Vagina (tissue), 2 donors: ENCODE measurements at regions not wholly inside any gene's neighbourhood (a gene's known extent, or its start where the extent isn't known, plus 50 kb on each side); places are given as distances from the start of the nearest gene placed in this dataset.

ENCODE experiments used
- DNase-seq, 2 donors: peaks; one replicate each; pipeline ENCODE4 v3.0.0-alpha.2; 2017; ENCODE audit errors: extremely low spot score in 2 of 2
- H3K27ac ChIP-seq: fragments of 200-600 bp; sonication (generic); one replicate; pipeline ENCODE4 v1.5.1; 2019
- H3K27me3 ChIP-seq: fragments of 200-600 bp; sonication (generic); one replicate; pipeline ENCODE4 v1.5.1; 2019
- H3K36me3 ChIP-seq, 2 donors: fragments of 200-600 bp; sonication (generic); one replicate each; pipeline ENCODE4 v1.5.1; 2017 to 2019
- H3K4me1 ChIP-seq: fragments of 200-600 bp; sonication (generic); one replicate; pipeline ENCODE4 v1.5.1; 2019
- H3K4me3 ChIP-seq, 2 donors: fragments of 200-600 bp; sonication (generic); 1 replicate in 1 of 2; 2 replicates in 1 of 2; pipeline ENCODE4 v1.5.1; 2016 to 2019
- H3K9me3 ChIP-seq: fragments of 200-600 bp; sonication (generic); one replicate; pipeline ENCODE4 v1.5.1; 2019
- POLR2A ChIP-seq, 2 donors: fragments of 450-650 bp; IDR thresholded peaks; one replicate each; pipeline ENCODE4 v1.6.1; 2017; ENCODE audit warnings: antibody characterized with exemption in 2 of 2, mild to moderate bottlenecking in 2 of 2, moderate library complexity in 2 of 2
- POLR2AphosphoS5 ChIP-seq, 2 donors: sonication (generic); formaldehyde crosslinking; IDR thresholded peaks; one replicate each; pipeline ENCODE4 v1.9.0; 2017; ENCODE audit warnings: antibody characterized with exemption in 2 of 2, mild to moderate bottlenecking in 2 of 2, low read depth in 1 of 2; ENCODE audit not compliant: insufficient read depth in 1 of 2
- intact Hi-C: fragments of 100-400 bp; cut with DNase I; formaldehyde crosslinking; loops from one replicate; pipeline ENCODE4 v1.15.1; 2023
- TF ChIP-seq, protein P1 (sequence below), 3 experiments: fragments of 450-650 bp in 2 of 3; fragments of 200-600 bp in 1 of 3; sonication (generic) in 1 of 3; IDR thresholded peaks; one replicate each; pipeline ENCODE4 v1.5.1; 2017 to 2019; ENCODE audit warnings: antibody characterized with exemption in 3 of 3, mild to moderate bottlenecking in 2 of 3, moderate library complexity in 2 of 3

GRCh38 chr2:118665784-118666529 lies 181.5 kb downstream of the EN1 start:
- Histone ChIP-seq H3K27me3 (no peaks in the 10 kb centered on the region), H3K4me3 (no peak overlapping the region), H3K4me1 (peaks cover 20% of the 10 kb centered on the region), H3K9me3 (no peaks in the 10 kb centered on the region), H3K27ac (no peak overlapping the region), H3K36me3 (no peaks in the 10 kb centered on the region)
- intact Hi-C loops: no loop called here
- no peak for DNase-seq
- TF ChIP-seq POLR2AphosphoS5 (IDR thresholded peaks at IDR 0.05; ENCODE audit: insufficient read depth in 1 of 2, low read depth in 1 of 2) (no peak), POLR2A (IDR thresholded peaks at IDR 0.05) (no peak)
- TF ChIP-seq, protein P1, sequence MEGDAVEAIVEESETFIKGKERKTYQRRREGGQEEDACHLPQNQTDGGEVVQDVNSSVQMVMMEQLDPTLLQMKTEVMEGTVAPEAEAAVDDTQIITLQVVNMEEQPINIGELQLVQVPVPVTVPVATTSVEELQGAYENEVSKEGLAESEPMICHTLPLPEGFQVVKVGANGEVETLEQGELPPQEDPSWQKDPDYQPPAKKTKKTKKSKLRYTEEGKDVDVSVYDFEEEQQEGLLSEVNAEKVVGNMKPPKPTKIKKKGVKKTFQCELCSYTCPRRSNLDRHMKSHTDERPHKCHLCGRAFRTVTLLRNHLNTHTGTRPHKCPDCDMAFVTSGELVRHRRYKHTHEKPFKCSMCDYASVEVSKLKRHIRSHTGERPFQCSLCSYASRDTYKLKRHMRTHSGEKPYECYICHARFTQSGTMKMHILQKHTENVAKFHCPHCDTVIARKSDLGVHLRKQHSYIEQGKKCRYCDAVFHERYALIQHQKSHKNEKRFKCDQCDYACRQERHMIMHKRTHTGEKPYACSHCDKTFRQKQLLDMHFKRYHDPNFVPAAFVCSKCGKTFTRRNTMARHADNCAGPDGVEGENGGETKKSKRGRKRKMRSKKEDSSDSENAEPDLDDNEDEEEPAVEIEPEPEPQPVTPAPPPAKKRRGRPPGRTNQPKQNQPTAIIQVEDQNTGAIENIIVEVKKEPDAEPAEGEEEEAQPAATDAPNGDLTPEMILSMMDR (IDR thresholded peaks at IDR 0.05): no peak

DNA sequence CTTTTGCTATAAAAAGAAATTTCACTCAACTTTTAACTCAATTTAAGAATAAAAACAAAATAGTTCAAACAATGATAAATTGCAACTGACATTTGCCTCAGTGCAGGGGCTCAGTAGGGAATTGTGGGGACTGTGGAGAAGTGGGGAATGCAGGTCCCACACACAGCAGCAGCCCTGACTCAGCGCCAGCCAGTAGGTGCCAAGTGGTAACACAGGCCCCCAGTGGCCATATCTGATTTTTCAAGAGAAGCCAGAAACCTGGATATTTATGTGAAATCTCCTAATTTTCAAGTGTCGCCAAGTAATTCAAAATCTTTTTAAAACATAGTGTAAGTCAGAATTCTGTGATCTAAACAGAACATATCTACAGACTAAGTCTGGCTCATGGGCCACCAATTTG lies 186.3 kb downstream of the EN1 start:
- DNase-seq: no peak
- Histone ChIP-seq H3K36me3 (no peaks in the 10 kb centered on the region), H3K27ac (no peak overlapping the region), H3K9me3 (no peaks in the 10 kb centered on the region), H3K4me3 (no peak overlapping the region), H3K27me3 (no peaks in the 10 kb centered on the region), H3K4me1 (no peaks in the 10 kb centered on the region)
- intact Hi-C loops: no loop called here
- TF ChIP-seq, protein P1 (IDR thresholded peaks at IDR 0.05): no peak
- TF ChIP-seq POLR2AphosphoS5 (IDR thresholded peaks at IDR 0.05; ENCODE audit: insufficient read depth in 1 of 2, low read depth in 1 of 2): no peak
- no peak for TF ChIP-seq POLR2A (IDR thresholded peaks at IDR 0.05)

DNA sequence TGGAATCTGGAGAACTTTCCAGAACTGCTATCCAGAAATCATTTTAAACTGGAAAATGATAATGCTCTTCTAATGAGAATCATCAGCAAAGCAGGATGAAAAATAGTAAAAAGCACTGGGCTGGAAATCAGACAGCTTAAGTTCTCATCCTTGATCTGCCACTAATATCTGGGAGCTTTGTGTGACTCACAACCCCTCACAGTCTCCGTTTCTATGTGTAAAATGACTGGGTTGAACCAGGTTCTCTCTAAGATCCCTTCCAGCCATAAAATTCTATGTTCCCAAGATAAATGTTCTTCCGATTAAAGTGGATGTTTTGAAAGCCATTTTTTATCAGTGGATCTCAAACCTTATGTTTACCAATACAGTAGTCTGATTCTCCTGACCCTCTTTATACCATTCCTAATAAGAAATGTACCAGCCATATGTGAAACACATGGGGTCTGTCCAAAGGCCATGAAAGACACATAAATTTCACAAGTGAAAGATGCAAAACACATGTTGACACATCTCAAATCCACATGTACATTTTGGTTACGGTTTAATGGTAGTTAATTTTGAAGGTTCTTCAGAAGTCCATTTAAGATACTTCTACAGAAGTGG lies 188.8 kb downstream of the EN1 start:
- intact Hi-C loops: no loop called here
- Histone ChIP-seq H3K4me1 (no peaks in the 10 kb centered on the region), H3K4me3 (no peak overlapping the region), H3K27ac (no peak overlapping the region), H3K27me3 (no peaks in the 10 kb centered on the region), H3K36me3 (no peaks in the 10 kb centered on the region), H3K9me3 (no peaks in the 10 kb centered on the region)
- no peak for DNase-seq
- TF ChIP-seq POLR2AphosphoS5 (IDR thresholded peaks at IDR 0.05; ENCODE audit: insufficient read depth in 1 of 2, low read depth in 1 of 2) (no peak), POLR2A (IDR thresholded peaks at IDR 0.05) (no peak)
- TF ChIP-seq, protein P1 (IDR thresholded peaks at IDR 0.05): no peak

GRCh38 chr2:118657466-118657865 lies 190.0 kb downstream of the EN1 start:
- intact Hi-C loops: no loop called here
- TF ChIP-seq, protein P1 (IDR thresholded peaks at IDR 0.05): no peak
- Histone ChIP-seq H3K27ac (no peak overlapping the region), H3K27me3 (no peaks in the 10 kb centered on the region), H3K9me3 (no peaks in the 10 kb centered on the region), H3K4me3 (no peak overlapping the region), H3K4me1 (no peaks in the 10 kb centered on the region), H3K36me3 (no peaks in the 10 kb centered on the region)
- no peak for DNase-seq

DNA sequence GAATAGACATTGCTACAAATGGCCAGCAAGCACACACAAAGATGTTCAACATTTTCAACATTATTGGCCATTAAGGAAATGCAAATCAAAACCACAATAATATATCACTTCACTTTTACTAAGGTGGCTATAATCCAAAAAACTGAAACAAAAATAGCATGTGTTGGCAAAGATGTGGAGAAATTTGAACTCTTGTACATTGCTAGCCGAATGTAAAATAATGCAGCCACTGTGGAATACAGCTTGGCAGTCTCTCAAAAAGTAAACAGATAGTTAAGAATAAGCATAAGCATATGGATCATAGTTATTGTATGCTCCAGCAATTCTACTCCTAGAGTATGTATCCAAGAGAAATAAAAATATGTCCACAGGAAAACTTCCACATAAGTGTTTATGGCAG lies 192.5 kb downstream of the EN1 start:
- H3K36me3 ChIP-seq: no peaks in the 10 kb centered on the region
- no peaks in the 10 kb centered on the region for H3K27me3 ChIP-seq
- H3K4me3 ChIP-seq: no peak overlapping the region
- intact Hi-C loops: no loop called here
- H3K27ac ChIP-seq: no peak overlapping the region
- no peak for DNase-seq
- no peaks in the 10 kb centered on the region for H3K4me1 ChIP-seq
- TF ChIP-seq POLR2AphosphoS5 (IDR thresholded peaks at IDR 0.05; ENCODE audit: insufficient read depth in 1 of 2, low read depth in 1 of 2) (no peak), POLR2A (IDR thresholded peaks at IDR 0.05) (no peak)
- TF ChIP-seq, protein P1 (IDR thresholded peaks at IDR 0.05): no peak
- H3K9me3 ChIP-seq: no peaks in the 10 kb centered on the region
